Breast epithelium (tissue), 3 donors: ENCODE measurements at regions not wholly inside any gene's neighbourhood (a gene's known extent, or its start where the extent isn't known, plus 50 kb on each side); places are given as distances from the start of the nearest gene placed in this dataset.

Experiments
- CTCF ChIP-seq, 3 donors: fragments of 450-650 bp; IDR thresholded peaks; one replicate each; pipeline ENCODE4 v1.5.1; 2016 to 2017; ENCODE audit warnings: antibody characterized with exemption in 3 of 3, mild to moderate bottlenecking in 3 of 3, moderate library complexity in 3 of 3
- POLR2A ChIP-seq: fragments of 450-650 bp; IDR thresholded peaks from one replicate; pipeline ENCODE4 v1.6.1; 2016; ENCODE audit warnings: antibody characterized with exemption, mild to moderate bottlenecking, moderate library complexity

GRCh38 chr11:134477486-134477885, 65.4 kb upstream of the B3GAT1 start:
- TF ChIP-seq CTCF (IDR thresholded peaks at IDR 0.05), result no peak
- no peak for TF ChIP-seq POLR2A
